Mammary epithelial cell (primary cell): ENCODE measurements at regions not wholly inside any gene's neighbourhood (a gene's known extent, or its start where the extent isn't known, plus 50 kb on each side); places are given as distances from the start of the nearest gene placed in this dataset.

Source experiments
- EZH2 ChIP-seq: IDR thresholded peaks from 2 replicates; pipeline ENCODE4 v1.6.1; 2012; ENCODE audit warnings: low read length, inconsistent platforms, borderline replicate concordance
- TF ChIP-seq, protein P1 (sequence below), 2 donors: IDR thresholded peaks in 1 of 2; conservative IDR thresholded peaks in 1 of 2; 2 replicates each; pipeline ENCODE4 v1.5.1; 2011 to 2012; ENCODE audit warnings: inconsistent platforms in 2 of 2, low read length in 2 of 2, mild to moderate bottlenecking in 2 of 2, control low read depth in 1 of 2, low read depth in 1 of 2; ENCODE audit not compliant: insufficient read depth in 1 of 2; ENCODE audit errors: extremely low read depth in 1 of 2

- TF ChIP-seq, protein P1, sequence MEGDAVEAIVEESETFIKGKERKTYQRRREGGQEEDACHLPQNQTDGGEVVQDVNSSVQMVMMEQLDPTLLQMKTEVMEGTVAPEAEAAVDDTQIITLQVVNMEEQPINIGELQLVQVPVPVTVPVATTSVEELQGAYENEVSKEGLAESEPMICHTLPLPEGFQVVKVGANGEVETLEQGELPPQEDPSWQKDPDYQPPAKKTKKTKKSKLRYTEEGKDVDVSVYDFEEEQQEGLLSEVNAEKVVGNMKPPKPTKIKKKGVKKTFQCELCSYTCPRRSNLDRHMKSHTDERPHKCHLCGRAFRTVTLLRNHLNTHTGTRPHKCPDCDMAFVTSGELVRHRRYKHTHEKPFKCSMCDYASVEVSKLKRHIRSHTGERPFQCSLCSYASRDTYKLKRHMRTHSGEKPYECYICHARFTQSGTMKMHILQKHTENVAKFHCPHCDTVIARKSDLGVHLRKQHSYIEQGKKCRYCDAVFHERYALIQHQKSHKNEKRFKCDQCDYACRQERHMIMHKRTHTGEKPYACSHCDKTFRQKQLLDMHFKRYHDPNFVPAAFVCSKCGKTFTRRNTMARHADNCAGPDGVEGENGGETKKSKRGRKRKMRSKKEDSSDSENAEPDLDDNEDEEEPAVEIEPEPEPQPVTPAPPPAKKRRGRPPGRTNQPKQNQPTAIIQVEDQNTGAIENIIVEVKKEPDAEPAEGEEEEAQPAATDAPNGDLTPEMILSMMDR (conservative IDR thresholded peaks at IDR 0.05 in 1 of 2, IDR thresholded peaks at IDR 0.05 in 1 of 2; ENCODE audit: extremely low read depth in 1 of 2, insufficient read depth in 1 of 2, low read depth in 1 of 2, low read length in 2 of 2) = no peak
- TF ChIP-seq EZH2 = no peak
These were observed 299.0 kb downstream of the COG6 start for GRCh38 chr13:39954476-39954875.
